Calu3 (cell line): ENCODE measurements at regions not wholly inside any gene's neighbourhood (a gene's known extent, or its start where the extent isn't known, plus 50 kb on each side); places are given as distances from the start of the nearest gene placed in this dataset.
A peak's percentile ranks its signal among the peaks of the same experiment; 100 is the strongest.

ENCODE experiments used
- BruUV-seq: library from RNA; stranded (reverse); fragments of 400-500 nt; replicated peaks from 2 replicates; lab custom pipeline; 2021; lab: Mats Ljungman, UMichigan
- CTCF ChIA-PET: fragments of 300-600 bp; sonication (Branson Sonifier 250); formaldehyde crosslinking; loops from one replicate; lab custom pipeline; 2022; ENCODE audit warnings: antibody characterized with exemption; lab: Charles Lee
- DNase-seq: peaks from one replicate; pipeline ENCODE4 v3.0.0; 2022
- H3K27ac Mint-ChIP-seq: one replicate; pipeline ENCODE4 v1.8.0; 2022; ENCODE audit warnings: mixed read lengths; ENCODE audit not compliant: unreplicated experiment
- H3K27me3 Mint-ChIP-seq: one replicate; pipeline ENCODE4 v1.8.0; 2022; ENCODE audit warnings: mixed read lengths; ENCODE audit not compliant: unreplicated experiment
- H3K36me3 Mint-ChIP-seq: one replicate; pipeline ENCODE4 v1.8.0; 2022; ENCODE audit warnings: mild to moderate bottlenecking, moderate library complexity, mixed read lengths; ENCODE audit not compliant: insufficient read depth, unreplicated experiment
- H3K4me1 Mint-ChIP-seq: one replicate; pipeline ENCODE4 v1.8.0; 2022; ENCODE audit warnings: mild to moderate bottlenecking, low read depth, mixed read lengths; ENCODE audit not compliant: unreplicated experiment
- H3K4me3 Mint-ChIP-seq: one replicate; pipeline ENCODE4 v1.8.0; 2022; ENCODE audit warnings: mild to moderate bottlenecking, low read depth, moderate library complexity, mixed read lengths; ENCODE audit not compliant: unreplicated experiment
- H3K9me3 Mint-ChIP-seq: one replicate; pipeline ENCODE4 v1.8.0; 2022; ENCODE audit warnings: low read depth, mixed read lengths; ENCODE audit not compliant: unreplicated experiment
- intact Hi-C: fragments of 100-400 bp; cut with micrococcal nuclease; formaldehyde crosslinking; loops from one replicate; pipeline ENCODE4 v1.10.0; 2022; ENCODE audit not compliant: unreplicated experiment
- TF ChIP-seq, protein P1 (sequence below): fragments of 200-600 bp; IDR thresholded peaks from one replicate; pipeline ENCODE4 v1.8.0; 2022; ENCODE audit warnings: antibody characterized with exemption; ENCODE audit not compliant: unreplicated experiment

DNA sequence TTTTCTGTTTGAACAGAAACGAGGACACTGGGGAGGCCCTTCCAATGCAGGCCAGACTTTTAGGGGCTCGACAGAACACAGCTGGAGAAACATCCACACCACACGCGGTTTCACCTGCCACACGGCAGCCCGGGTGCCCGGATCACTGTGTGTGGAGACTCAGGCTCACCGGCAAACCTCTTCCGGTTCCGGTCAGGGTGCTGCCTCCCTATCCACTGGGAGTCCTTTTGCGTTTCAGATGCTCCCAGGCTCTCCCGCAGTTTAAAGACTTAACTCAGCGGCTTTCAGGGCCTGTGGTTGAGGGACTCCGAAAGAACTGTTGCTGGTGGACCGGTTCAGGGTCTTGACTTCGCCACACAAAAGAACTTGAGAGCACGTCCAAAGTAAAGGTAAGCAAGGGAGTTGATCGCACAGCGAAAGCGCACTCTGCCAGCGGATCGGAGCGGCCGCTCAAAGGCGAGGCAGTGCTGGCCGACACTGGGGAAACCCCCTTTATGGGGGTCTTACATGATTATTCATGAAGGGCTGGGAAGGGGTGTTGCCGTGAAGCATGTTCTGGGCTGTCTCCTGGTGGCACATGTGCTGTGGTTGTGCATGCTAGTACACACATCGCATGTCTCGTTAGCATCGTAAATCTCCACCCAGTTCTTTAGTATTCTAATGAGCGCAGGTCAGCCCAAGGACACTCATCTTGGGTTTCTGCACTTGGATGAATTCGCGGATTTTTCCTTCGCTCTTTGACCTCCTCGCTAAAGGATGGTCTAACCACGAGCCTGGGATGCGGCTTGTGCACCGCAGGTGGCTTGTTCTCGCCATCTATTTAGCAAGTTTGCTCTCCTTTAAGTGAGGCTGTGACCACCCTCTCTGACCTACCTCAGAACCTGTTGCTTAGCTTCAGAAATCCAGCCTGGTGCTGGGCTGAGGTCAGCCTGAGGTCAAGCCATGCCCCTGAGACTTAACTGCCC, 180.3 kb downstream of the CDH26 start:
- Mint-ChIP-seq H3K27me3 (peaks cover 13% of the 10 kb centered on the region), H3K9me3 (no peaks in the 10 kb centered on the region), H3K36me3 (peaks cover 17% of the 10 kb centered on the region), H3K27ac (peak overlapping the region; percentile 48), H3K4me1 (no peaks in the 10 kb centered on the region), H3K4me3 (peak overlapping the region; percentile 79)
- no TSS peak for BruUV-seq
- peak; percentile 75 for DNase-seq
- intact Hi-C loops = loop anchor here (10.0 kb wide), 2 partner anchors 126 to 226 kb away; no protein-coding TSS in a partner anchor
- CTCF ChIA-PET = interaction anchor here (0.6 to 0.9 kb wide), 4 partner anchors 29 to 90 kb away, joined by 3 to 4 read pairs (median 3); no protein-coding TSS in a partner anchor
- TF ChIP-seq, protein P1, sequence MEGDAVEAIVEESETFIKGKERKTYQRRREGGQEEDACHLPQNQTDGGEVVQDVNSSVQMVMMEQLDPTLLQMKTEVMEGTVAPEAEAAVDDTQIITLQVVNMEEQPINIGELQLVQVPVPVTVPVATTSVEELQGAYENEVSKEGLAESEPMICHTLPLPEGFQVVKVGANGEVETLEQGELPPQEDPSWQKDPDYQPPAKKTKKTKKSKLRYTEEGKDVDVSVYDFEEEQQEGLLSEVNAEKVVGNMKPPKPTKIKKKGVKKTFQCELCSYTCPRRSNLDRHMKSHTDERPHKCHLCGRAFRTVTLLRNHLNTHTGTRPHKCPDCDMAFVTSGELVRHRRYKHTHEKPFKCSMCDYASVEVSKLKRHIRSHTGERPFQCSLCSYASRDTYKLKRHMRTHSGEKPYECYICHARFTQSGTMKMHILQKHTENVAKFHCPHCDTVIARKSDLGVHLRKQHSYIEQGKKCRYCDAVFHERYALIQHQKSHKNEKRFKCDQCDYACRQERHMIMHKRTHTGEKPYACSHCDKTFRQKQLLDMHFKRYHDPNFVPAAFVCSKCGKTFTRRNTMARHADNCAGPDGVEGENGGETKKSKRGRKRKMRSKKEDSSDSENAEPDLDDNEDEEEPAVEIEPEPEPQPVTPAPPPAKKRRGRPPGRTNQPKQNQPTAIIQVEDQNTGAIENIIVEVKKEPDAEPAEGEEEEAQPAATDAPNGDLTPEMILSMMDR = no peak

DNA sequence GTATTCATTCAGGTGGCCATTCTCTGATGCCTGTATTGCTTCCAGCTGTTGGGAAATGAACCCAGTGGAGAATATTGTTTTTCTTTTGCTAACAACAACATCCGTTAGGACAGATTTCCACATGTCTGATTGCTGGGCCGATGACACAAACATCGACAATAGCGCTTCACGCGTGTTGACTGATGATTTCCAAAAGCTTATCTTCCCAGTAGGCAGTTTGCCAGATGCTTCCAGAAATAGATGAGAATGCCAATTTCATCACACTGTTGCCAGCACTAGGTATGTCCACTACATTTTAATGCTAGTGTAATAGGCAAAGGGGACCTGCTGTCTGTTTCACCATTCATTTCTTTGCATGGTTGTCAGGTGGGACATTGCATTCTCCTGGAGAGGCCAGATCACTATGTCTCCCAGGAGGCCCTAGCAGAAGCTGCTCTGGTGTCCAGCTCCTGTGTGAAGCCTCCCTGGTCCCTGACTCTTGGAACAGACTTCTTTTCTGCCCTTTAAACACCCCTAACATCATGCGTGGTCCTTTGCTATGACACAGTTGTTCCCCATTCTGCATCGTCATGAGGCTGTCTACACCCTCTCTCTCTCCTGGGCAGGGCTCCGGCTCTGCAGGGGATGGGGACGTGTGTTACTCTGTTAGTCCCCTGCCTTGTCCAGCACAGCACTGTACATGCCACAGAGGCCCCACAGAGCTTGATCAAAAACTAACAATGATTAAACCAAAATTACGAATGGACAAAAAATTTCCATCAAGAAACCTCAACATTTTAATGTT, 181.6 kb downstream of the CDH26 start:
- Mint-ChIP-seq H3K27me3 (peaks cover 13% of the 10 kb centered on the region), H3K36me3 (peaks cover 17% of the 10 kb centered on the region), H3K4me3 (no peak overlapping the region), H3K4me1 (no peaks in the 10 kb centered on the region), H3K9me3 (no peaks in the 10 kb centered on the region), H3K27ac (no peak overlapping the region)
- no peak for DNase-seq
- TF ChIP-seq, protein P1 = no peak
- BruUV-seq = TSS peak; percentile 39
- CTCF ChIA-PET = no interaction called here
- intact Hi-C loops = loop anchor here (10.0 kb wide), 2 partner anchors 125 to 225 kb away; no protein-coding TSS in a partner anchor

DNA sequence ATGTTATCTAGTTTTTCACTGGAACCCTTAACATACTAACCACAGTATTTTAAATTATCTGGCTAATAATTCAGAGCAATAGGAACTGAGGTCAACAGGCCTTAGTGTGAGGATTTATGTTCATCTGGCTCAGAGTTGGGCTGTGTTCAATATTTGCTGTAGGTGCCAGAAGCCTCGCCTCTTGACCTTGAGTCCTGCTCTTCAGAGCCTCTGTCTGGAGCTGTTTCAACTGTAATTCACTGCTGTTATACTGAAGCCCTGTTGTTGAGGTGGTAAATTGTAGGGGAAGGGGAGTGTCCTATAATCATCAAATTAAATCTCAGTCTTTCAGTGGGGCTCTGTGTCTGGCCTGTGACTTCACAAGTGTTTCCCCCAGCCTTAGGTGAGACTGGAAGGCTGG, 184.4 kb downstream of the CDH26 start:
- no TSS peak for BruUV-seq
- H3K4me3 Mint-ChIP-seq = no peak overlapping the region
- H3K27ac Mint-ChIP-seq = no peak overlapping the region
- TF ChIP-seq, protein P1 = no peak
- no peak for DNase-seq
- CTCF ChIA-PET = no interaction called here
- no peaks in the 10 kb centered on the region for H3K27me3 Mint-ChIP-seq
- H3K36me3 Mint-ChIP-seq = peaks cover 13% of the 10 kb centered on the region
- intact Hi-C loops = no loop called here
- H3K4me1 Mint-ChIP-seq = no peaks in the 10 kb centered on the region
- H3K9me3 Mint-ChIP-seq = no peaks in the 10 kb centered on the region

DNA sequence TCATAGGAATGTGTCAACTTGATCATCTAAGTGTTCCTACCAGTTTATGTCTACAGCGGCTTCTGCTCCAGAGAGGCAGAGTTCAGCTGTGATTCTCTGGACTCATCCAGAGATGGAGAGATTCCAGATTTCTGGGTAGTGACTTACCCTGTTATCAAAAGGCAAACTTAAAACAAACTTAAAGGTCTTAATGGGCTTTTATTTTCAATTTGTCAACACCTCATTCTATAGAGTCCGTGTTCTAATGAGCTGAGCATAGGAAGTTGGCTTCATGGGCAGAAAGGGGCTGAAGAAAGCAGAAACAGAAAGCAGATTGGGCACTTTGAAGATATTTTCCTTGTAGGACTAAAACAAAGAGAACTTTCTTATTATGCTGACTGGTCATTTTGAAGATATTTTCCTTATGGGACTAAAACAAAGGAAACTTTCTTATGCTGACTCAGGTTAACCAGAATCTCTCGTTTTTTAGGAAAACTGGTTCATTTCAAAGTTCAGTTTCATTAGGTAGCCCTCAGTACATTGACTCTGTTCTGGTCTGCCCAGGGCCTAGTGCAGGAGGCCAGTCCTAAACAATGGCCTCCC, 185.1 kb downstream of the CDH26 start:
- CTCF ChIA-PET = no interaction called here
- Mint-ChIP-seq H3K27me3 (no peaks in the 10 kb centered on the region), H3K4me3 (no peak overlapping the region), H3K9me3 (no peaks in the 10 kb centered on the region), H3K27ac (no peak overlapping the region), H3K36me3 (peaks cover 8% of the 10 kb centered on the region), H3K4me1 (no peaks in the 10 kb centered on the region)
- TF ChIP-seq, protein P1 = no peak
- DNase-seq = no peak
- no TSS peak for BruUV-seq
- intact Hi-C loops = no loop called here
